ENCODE measurements at regions not wholly inside any gene's neighbourhood (a gene's known extent, or its start where the extent isn't known, plus 50 kb on each side); places are given as distances from the start of the nearest gene placed in this dataset.
A peak's percentile ranks its signal among the peaks of the same experiment; 100 is the strongest.

DNA sequence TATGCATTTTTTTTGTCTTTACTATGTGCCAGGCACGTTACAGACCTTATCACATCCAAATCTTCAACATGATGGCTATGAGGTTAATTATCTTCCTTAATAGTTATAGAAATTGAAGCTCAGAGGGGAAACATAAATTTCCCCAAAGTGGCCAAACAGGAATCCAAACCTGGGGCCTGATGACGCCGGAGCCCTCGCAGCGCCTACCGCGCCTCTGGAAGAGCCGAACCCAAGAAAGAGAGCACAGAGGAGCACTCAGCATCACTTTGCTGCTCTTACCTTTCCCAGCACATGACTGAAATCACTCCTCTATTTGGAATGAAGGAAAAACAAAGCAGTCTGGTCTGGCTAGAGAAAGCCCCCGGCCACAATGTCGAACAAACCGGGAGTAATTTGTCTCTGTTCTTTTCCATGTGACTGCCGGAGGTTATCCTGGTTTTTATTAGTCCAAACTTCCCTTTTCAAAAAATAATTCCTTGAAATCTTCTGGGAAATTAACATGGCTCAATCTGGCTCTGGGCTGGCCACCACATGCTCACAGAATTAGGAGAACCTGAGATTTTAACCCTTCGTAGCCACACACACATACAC is 195.5 kb downstream of the ADSS2 start:
- DNase-seq (ENCODE audit: low read depth) = no peak

- no peak for DNase-seq (ENCODE audit: low read depth)
These were observed 187.5 kb downstream of the ADSS2 start for GRCh38 chr1:244264163-244264562.

DNA sequence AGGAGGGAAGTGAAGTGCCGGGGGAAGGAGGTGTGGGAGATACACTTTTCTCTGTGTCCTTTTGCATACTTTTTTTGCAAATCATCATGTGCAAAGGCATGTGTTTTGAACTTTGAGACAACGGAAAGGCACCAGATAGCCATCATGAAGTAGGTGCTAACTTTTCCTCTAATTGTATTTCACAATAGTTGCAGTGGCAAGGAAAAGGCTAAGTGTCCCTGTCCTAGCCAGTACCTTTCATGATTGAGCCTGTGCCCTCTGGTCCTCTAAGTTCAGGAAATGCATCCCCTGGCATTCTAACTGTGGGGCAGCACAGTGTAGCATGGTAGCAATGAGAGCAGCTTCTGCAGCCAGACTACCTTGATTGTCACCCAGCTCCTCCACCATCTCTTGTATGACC is 186.2 kb downstream of the ADSS2 start:
- no peak for DNase-seq (ENCODE audit: low read depth)

DNA sequence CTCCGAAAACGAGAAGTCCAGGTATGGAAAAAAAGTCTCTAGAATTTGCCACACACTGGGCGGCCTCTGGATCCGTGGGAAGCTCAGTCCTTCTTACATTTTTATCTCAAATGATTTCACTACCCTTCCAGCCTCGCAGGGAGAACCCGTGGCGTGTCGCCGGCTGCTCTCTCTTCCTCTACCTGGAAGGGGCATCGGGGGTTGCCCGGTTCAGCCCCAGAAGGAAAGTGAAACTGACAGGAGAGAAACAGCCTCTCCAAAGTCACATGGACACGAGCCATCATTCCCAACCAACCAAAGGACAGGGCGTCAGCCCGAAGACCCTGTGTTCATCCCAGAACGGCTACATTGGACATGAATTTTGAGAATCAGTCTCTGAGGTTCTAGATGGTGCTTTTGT is 182.5 kb downstream of the ADSS2 start:
- no peak for DNase-seq (ENCODE audit: low read depth)

DNA sequence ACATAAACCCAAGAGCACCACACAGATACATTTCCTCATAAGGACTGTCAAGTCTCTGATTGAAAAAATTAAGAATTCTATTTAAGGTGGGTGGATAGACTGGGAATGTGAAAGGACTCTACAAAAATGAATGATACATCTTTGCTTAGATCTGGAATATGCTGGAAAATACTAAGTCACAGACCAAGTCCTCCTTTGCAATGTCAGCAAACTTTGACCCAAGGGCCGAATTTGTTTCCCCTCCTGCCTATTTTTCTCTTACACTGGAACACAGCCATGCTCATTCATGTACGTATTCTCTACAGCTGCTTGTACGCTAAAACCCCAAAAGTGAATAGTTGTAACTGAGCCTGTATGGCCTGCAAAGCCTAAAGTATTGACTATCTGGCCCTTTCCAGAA is 180.7 kb downstream of the ADSS2 start:
- no peak for DNase-seq (ENCODE audit: low read depth)

GRCh38 chr1:244271691-244272308 is 179.9 kb downstream of the ADSS2 start:
- DNase-seq (ENCODE audit: low read depth) = no peak

- DNase-seq (ENCODE audit: low read depth) = peak; percentile 82
These were observed 179.0 kb downstream of the ADSS2 start for GRCh38 chr1:244272471-244273261.

- no peak for DNase-seq (ENCODE audit: low read depth)
These were observed 178.4 kb downstream of the ADSS2 start for GRCh38 chr1:244273262-244273844.

- peak; percentile 96 for DNase-seq (ENCODE audit: low read depth)
These were observed 177.7 kb downstream of the ADSS2 start for GRCh38 chr1:244273845-244274619.

GRCh38 chr1:244276646-244277045 is 175.1 kb downstream of the ADSS2 start:
- no peak for DNase-seq (ENCODE audit: low read depth)

- DNase-seq (ENCODE audit: low read depth) = no peak
These were observed 171.5 kb downstream of the ADSS2 start for GRCh38 chr1:244280201-244280600.

GRCh38 chr1:244280859-244281258 is 170.8 kb downstream of the ADSS2 start:
- DNase-seq (ENCODE audit: low read depth) = no peak

- no peak for DNase-seq (ENCODE audit: low read depth)
These were observed 167.9 kb downstream of the ADSS2 start for GRCh38 chr1:244283772-244284171.

DNA sequence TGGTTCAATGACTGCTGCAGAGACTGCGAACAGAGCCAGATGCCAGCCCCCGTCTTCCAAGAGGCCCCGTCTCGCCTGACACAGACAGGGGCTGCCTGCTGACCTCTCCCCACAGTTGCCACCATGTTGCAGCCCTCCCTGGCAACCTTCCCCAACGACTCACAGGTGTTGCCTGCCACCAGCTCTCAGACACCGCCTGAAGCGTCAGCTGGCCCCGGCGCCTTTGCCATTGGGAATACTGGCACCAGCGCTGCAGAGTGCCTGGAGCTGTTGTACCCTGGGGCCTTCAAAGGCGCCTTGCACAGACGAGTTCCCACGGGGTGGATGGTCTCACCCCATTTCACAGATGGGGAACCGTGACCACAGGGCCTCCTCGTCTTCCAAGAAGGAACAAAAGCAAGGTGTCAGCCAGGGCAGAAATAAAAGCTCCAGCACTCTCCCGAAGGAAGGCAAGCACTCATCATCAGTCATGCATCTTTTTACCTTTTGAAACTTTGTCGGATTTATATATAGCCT is 167.0 kb downstream of the ADSS2 start:
- DNase-seq (ENCODE audit: low read depth) = no peak

DNA sequence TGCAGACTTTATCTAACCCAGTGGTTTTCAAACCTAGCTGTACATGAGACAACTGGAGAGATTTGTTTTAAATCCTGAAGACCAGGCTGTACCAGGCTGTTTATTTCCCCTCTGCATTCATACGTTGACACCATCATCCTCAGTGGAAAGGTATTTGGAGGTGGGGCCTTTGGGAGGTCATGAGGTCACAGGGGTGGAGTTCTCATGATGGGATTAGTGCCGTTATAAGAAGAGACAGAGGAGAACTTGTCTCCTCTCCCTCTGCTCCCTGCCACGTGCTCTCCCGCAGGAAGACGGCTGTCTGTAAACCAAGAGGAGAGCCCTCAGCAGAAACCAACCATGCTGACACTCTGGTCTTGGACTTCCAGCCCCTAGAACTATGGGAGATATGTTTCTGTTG is 165.4 kb downstream of the ADSS2 start:
- DNase-seq (ENCODE audit: low read depth) = no peak

- no peak for DNase-seq (ENCODE audit: low read depth)
These were observed 164.0 kb downstream of the ADSS2 start for GRCh38 chr1:244287726-244288125.

- DNase-seq (ENCODE audit: low read depth) = no peak
These were observed 163.0 kb downstream of the ADSS2 start for GRCh38 chr1:244288663-244289062.

DNA sequence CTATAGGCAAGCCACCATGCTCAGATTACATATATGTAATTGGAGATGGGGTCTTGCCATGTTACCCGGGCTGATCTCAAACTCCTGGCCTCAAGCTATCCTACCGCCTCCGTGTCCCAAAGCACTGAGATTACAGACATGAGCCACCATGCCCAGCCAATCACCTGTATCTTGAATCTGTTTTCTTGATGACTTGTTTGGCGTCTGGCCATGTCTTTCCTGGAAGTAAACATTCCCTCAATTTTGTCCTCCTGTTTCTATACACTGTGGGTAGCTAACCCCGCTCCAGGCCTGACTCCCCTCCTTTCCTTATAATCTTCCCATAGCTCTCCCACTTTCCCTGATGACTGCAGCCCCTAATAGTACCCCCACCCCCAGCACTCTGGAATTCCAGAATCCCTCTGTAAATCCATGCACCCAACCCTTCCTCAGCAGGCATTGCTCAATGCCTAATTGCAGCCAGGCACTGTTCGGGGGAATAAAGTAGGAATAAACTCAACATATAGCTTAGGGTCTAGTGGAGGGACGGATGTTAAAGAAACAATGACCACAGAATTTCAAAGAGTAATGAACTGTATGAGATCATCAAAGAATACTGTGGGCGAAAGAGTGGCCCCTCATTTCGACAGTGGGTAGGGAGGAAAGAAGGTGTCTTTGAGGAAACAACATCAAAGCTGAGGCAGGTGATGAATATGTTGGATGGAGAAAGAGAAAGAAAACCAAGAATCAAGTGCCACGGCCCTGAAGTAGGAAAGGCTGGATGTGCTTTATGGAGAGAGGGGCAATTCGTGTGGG is 161.5 kb downstream of the ADSS2 start:
- no peak for DNase-seq (ENCODE audit: low read depth)

- DNase-seq (ENCODE audit: low read depth) = no peak
These were observed 160.2 kb downstream of the ADSS2 start for GRCh38 chr1:244291236-244292201.

Data from HT1080 (cell line).